Posterior cingulate gyrus (tissue), 11 donors: ENCODE measurements at regions not wholly inside any gene's neighbourhood (a gene's known extent, or its start where the extent isn't known, plus 50 kb on each side); places are given as distances from the start of the nearest gene placed in this dataset.
"Not testable (repeated sequence)": the region's sequence is repeated elsewhere in the genome, so short reads cannot be mapped to it uniquely, and the experiment has no call there.

Experiments used
- DNase-seq, 10 donors: peaks; one replicate each; pipeline versions ENCODE4 v3.0.0 to v3.0.0-alpha.2; 2020 to 2021; ENCODE audit warnings: mixed read lengths in 3 of 10
- intact Hi-C: fragments of 100-400 bp; cut with DNase I; formaldehyde crosslinking; loops from one replicate; pipeline ENCODE4 v1.15.1; 2023

- DNase-seq: peak in 1 of 10 donors; percentile 39
- intact Hi-C loops: not testable (repeated sequence)
Observed at GRCh38 chr9:138211544-138212219, 334.1 kb downstream of the CACNA1B start.

GRCh38 chr9:138212811-138213210, 335.2 kb downstream of the CACNA1B start:
- peak in 1 of 10 donors; percentile 14 for DNase-seq
- intact Hi-C loops: not testable (repeated sequence)

- DNase-seq, intact Hi-C loops: not testable (repeated sequence)
Observed at GRCh38 chr9:138213748-138214147, 336.2 kb downstream of the CACNA1B start.

GRCh38 chr9:138214548-138214947, 337.0 kb downstream of the CACNA1B start:
- intact Hi-C loops: not testable (repeated sequence)
- peak in 2 of 10 donors; percentile 24 to 36 for DNase-seq

- DNase-seq, intact Hi-C loops: not testable (repeated sequence)
Observed at GRCh38 chr9:138215588-138215987, 338.0 kb downstream of the CACNA1B start.

- DNase-seq: peak in 2 of 10 donors; percentile 30 to 67
- intact Hi-C loops: not testable (repeated sequence)
Observed at GRCh38 chr9:138216817-138217216, 339.2 kb downstream of the CACNA1B start.

- DNase-seq, intact Hi-C loops: not testable (repeated sequence)
Observed at GRCh38 chr9:138217284-138217850, 339.8 kb downstream of the CACNA1B start.

GRCh38 chr9:138219249-138219648, 341.7 kb downstream of the CACNA1B start:
- intact Hi-C loops: not testable (repeated sequence)
- DNase-seq: peak in 1 of 10 donors; percentile 30

GRCh38 chr9:138221446-138222054, 344.0 kb downstream of the CACNA1B start:
- DNase-seq, intact Hi-C loops: not testable (repeated sequence)

GRCh38 chr9:138237099-138237498, 359.5 kb downstream of the CACNA1B start:
- intact Hi-C loops, DNase-seq: not testable (repeated sequence)

GRCh38 chr9:138282903-138283302, 405.3 kb downstream of the CACNA1B start:
- intact Hi-C loops, DNase-seq: not testable (repeated sequence)
